ENCODE measurements at regions not wholly inside any gene's neighbourhood (a gene's known extent, or its start where the extent isn't known, plus 50 kb on each side); places are given as distances from the start of the nearest gene placed in this dataset.

DNA sequence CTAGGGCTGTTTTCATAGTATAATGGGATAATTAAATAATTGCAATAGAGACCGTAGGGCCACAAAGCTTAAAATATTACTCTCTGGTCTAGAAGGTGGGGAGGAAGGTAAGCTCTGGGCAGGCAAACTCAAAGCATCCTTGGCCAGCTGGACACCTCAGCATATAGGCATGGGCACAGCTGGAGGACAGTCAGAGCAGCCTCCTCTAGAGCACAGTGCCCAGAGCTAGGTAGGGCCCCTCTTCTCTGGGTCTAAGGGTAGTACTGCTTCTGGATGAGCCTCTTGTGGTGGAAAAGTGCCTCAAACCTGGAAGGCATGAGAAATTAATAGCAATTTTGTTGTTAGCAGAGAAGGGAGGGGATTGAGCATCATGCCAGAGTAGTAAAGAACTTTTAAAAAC lies 116.9 kb upstream of the FOXN2 start (continued):
- TF ChIP-seq, protein P1, sequence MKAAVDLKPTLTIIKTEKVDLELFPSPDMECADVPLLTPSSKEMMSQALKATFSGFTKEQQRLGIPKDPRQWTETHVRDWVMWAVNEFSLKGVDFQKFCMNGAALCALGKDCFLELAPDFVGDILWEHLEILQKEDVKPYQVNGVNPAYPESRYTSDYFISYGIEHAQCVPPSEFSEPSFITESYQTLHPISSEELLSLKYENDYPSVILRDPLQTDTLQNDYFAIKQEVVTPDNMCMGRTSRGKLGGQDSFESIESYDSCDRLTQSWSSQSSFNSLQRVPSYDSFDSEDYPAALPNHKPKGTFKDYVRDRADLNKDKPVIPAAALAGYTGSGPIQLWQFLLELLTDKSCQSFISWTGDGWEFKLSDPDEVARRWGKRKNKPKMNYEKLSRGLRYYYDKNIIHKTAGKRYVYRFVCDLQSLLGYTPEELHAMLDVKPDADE (IDR thresholded peaks at IDR 0.05): no peak
- TF ChIP-seq ZNF331 (CRISPR knock-in tag; IDR thresholded peaks at IDR 0.05; ENCODE audit: low read depth) (no peak), CREB1 (CRISPR knock-in tag; IDR thresholded peaks at IDR 0.05; ENCODE audit: low read depth) (no peak), JUNB (IDR thresholded peaks at IDR 0.05; ENCODE audit: unreplicated experiment) (no peak)

DNA sequence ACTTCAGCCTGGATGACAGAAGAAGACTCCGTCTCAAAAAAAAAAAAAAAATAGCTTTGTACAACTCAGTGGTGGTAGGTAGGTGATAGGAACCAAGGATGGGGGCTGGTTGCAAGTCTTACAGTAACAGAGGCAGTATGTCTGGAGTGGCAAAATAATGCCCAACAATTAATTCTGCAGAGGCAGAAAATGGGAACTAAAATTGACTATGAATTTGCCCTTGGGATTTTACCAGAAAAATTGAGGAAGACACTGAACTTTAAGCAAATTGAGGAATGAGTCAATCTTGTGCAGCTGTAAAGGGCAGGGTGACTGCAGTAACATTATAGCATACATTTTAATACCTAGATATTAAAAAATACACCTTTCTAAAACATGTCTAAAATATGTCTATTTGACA lies 116.1 kb upstream of the FOXN2 start:
- H3K36me3 ChIP-seq (ENCODE audit: insufficient read depth): no peaks in the 10 kb centered on the region
- H3K4me3 Mint-ChIP-seq: no peak overlapping the region
- TF ChIP-seq, protein P1 (IDR thresholded peaks at IDR 0.05): no peak
- TF ChIP-seq, protein P2, sequence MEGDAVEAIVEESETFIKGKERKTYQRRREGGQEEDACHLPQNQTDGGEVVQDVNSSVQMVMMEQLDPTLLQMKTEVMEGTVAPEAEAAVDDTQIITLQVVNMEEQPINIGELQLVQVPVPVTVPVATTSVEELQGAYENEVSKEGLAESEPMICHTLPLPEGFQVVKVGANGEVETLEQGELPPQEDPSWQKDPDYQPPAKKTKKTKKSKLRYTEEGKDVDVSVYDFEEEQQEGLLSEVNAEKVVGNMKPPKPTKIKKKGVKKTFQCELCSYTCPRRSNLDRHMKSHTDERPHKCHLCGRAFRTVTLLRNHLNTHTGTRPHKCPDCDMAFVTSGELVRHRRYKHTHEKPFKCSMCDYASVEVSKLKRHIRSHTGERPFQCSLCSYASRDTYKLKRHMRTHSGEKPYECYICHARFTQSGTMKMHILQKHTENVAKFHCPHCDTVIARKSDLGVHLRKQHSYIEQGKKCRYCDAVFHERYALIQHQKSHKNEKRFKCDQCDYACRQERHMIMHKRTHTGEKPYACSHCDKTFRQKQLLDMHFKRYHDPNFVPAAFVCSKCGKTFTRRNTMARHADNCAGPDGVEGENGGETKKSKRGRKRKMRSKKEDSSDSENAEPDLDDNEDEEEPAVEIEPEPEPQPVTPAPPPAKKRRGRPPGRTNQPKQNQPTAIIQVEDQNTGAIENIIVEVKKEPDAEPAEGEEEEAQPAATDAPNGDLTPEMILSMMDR (conservative IDR thresholded peaks at IDR 0.05; ENCODE audit: low read depth in 2 of 2): no peak
- no peak for TF ChIP-seq CREB1 (CRISPR knock-in tag; IDR thresholded peaks at IDR 0.05; ENCODE audit: low read depth)
- TF ChIP-seq, protein P3, sequence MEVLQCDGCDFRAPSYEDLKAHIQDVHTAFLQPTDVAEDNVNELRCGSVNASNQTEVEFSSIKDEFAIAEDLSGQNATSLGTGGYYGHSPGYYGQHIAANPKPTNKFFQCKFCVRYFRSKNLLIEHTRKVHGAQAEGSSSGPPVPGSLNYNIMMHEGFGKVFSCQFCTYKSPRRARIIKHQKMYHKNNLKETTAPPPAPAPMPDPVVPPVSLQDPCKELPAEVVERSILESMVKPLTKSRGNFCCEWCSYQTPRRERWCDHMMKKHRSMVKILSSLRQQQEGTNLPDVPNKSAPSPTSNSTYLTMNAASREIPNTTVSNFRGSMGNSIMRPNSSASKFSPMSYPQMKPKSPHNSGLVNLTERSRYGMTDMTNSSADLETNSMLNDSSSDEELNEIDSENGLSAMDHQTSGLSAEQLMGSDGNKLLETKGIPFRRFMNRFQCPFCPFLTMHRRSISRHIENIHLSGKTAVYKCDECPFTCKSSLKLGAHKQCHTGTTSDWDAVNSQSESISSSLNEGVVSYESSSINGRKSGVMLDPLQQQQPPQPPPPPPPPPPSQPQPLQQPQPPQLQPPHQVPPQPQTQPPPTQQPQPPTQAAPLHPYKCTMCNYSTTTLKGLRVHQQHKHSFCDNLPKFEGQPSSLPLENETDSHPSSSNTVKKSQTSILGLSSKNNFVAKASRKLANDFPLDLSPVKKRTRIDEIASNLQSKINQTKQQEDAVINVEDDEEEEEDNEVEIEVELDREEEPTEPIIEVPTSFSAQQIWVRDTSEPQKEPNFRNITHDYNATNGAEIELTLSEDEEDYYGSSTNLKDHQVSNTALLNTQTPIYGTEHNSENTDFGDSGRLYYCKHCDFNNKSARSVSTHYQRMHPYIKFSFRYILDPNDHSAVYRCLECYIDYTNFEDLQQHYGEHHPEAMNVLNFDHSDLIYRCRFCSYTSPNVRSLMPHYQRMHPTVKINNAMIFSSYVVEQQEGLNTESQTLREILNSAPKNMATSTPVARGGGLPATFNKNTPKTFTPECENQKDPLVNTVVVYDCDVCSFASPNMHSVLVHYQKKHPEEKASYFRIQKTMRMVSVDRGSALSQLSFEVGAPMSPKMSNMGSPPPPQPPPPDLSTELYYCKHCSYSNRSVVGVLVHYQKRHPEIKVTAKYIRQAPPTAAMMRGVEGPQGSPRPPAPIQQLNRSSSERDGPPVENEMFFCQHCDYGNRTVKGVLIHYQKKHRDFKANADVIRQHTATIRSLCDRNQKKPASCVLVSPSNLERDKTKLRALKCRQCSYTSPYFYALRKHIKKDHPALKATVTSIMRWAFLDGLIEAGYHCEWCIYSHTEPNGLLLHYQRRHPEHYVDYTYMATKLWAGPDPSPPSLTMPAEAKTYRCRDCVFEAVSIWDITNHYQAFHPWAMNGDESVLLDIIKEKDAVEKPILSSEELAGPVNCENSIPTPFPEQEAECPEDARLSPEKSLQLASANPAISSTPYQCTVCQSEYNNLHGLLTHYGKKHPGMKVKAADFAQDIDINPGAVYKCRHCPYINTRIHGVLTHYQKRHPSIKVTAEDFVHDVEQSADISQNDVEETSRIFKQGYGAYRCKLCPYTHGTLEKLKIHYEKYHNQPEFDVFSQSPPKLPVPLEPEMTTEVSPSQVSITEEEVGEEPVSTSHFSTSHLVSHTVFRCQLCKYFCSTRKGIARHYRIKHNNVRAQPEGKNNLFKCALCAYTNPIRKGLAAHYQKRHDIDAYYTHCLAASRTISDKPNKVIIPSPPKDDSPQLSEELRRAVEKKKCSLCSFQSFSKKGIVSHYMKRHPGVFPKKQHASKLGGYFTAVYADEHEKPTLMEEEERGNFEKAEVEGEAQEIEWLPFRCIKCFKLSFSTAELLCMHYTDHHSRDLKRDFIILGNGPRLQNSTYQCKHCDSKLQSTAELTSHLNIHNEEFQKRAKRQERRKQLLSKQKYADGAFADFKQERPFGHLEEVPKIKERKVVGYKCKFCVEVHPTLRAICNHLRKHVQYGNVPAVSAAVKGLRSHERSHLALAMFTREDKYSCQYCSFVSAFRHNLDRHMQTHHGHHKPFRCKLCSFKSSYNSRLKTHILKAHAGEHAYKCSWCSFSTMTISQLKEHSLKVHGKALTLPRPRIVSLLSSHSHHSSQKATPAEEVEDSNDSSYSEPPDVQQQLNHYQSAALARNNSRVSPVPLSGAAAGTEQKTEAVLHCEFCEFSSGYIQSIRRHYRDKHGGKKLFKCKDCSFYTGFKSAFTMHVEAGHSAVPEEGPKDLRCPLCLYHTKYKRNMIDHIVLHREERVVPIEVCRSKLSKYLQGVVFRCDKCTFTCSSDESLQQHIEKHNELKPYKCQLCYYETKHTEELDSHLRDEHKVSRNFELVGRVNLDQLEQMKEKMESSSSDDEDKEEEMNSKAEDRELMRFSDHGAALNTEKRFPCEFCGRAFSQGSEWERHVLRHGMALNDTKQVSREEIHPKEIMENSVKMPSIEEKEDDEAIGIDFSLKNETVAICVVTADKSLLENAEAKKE (CRISPR knock-in tag; IDR thresholded peaks at IDR 0.05): no peak
- TF ChIP-seq EZH2 (IDR thresholded peaks at IDR 0.05; ENCODE audit: low read depth, unreplicated experiment): no peak

More for the DNA sequence above, 116.1 kb upstream of the FOXN2 start:
- Mint-ChIP-seq H3K36me3 (ENCODE audit: low read depth) (no peaks in the 10 kb centered on the region), H3K4me1 (peaks cover 33% of the 10 kb centered on the region), H3K27ac (no peak overlapping the region), H3K9me3 (no peaks in the 10 kb centered on the region), H3K27me3 (ENCODE audit: insufficient read depth, low read depth, poor library complexity) (peaks cover 5% of the 10 kb centered on the region)
- no peak for ATAC-seq
- no peak overlapping the region for H3K27ac ChIP-seq (ENCODE audit: low read depth)
- no peak overlapping the region; the same call in 1 of the 2 replicates for H3K4me2 ChIP-seq
- H3F3A ChIP-seq (replicated peaks; ENCODE audit: low read depth): 0 out of 2 replicates have a peak, but pooled peaks cover 3% of the 10 kb centered on the region
- H3K9me2 ChIP-seq (ENCODE audit: insufficient read depth): 0 out of 2 replicates have a peak, but pooled peaks cover 5% of the 10 kb centered on the region
- H3K79me2 ChIP-seq (replicated peaks; ENCODE audit: insufficient read depth): no peaks in the 10 kb centered on the region
- no peaks in the 10 kb centered on the region for H4K20me1 ChIP-seq (replicated peaks; ENCODE audit: insufficient read depth)
- H3K27me3 ChIP-seq (ENCODE audit: insufficient read depth): no peaks in the 10 kb centered on the region
- no peak for DNase-seq (ENCODE audit: low spot score)
- H2AFZ ChIP-seq: no peak overlapping the region
- H3K4me1 ChIP-seq (ENCODE audit: insufficient read depth): peaks cover 49% of the 10 kb centered on the region
- no peak overlapping the region for H3K4me3 ChIP-seq

Measured in GM23338 (cell line).